Osteocyte (in vitro differentiated cells): ENCODE measurements at regions not wholly inside any gene's neighbourhood (a gene's known extent, or its start where the extent isn't known, plus 50 kb on each side); places are given as distances from the start of the nearest gene placed in this dataset.
"Not testable (repeated sequence)": the region's sequence is repeated elsewhere in the genome, so short reads cannot be mapped to it uniquely, and the experiment has no call there.

ENCODE experiments used
- DNase-seq: peaks from one replicate; pipeline ENCODE4 v3.0.0; 2021; ENCODE audit warnings: mixed read lengths; ENCODE audit not compliant: unreplicated experiment; ENCODE audit errors: extremely low spot score
- H3K27ac Mint-ChIP-seq: one replicate; pipeline ENCODE4 v1.8.0; 2021; ENCODE audit warnings: mild to moderate bottlenecking, mixed read lengths; ENCODE audit not compliant: unreplicated experiment
- H3K27me3 Mint-ChIP-seq: one replicate; pipeline ENCODE4 v1.8.0; 2021; ENCODE audit warnings: mixed read lengths; ENCODE audit not compliant: unreplicated experiment
- H3K36me3 Mint-ChIP-seq: one replicate; pipeline ENCODE4 v1.8.0; 2021; ENCODE audit warnings: mixed read lengths; ENCODE audit not compliant: unreplicated experiment
- H3K4me1 Mint-ChIP-seq: one replicate; pipeline ENCODE4 v1.8.0; 2021; ENCODE audit warnings: mixed read lengths; ENCODE audit not compliant: unreplicated experiment
- H3K4me3 Mint-ChIP-seq: one replicate; pipeline ENCODE4 v1.8.0; 2021; ENCODE audit warnings: mild to moderate bottlenecking, moderate library complexity, mixed read lengths; ENCODE audit not compliant: unreplicated experiment
- H3K9me3 Mint-ChIP-seq: one replicate; pipeline ENCODE4 v1.8.0; 2021; ENCODE audit warnings: mixed read lengths; ENCODE audit not compliant: unreplicated experiment
- CTCF ChIP-seq: fragments of 200-600 bp; sonication (generic); IDR thresholded peaks from 2 replicates; pipeline ENCODE4 v1.5.0; 2021; ENCODE audit warnings: antibody characterized with exemption, mild to moderate bottlenecking, moderate library complexity

- no peaks in the 10 kb centered on the region for H3K4me1 Mint-ChIP-seq
- H3K4me3 Mint-ChIP-seq, result no peak overlapping the region
- no peak for DNase-seq
- H3K27ac Mint-ChIP-seq, result no peak overlapping the region
- TF ChIP-seq CTCF, result no peak
- no peaks in the 10 kb centered on the region for H3K36me3 Mint-ChIP-seq
- H3K9me3 Mint-ChIP-seq, result peaks cover 5% of the 10 kb centered on the region
- peaks cover 17% of the 10 kb centered on the region for H3K27me3 Mint-ChIP-seq
These were observed 183.4 kb downstream of the SEMA6D start for GRCh38 chr15:47900751-47901150.

GRCh38 chr15:47903368-47903767 lies 186.1 kb downstream of the SEMA6D start:
- no peak for TF ChIP-seq CTCF
- no peaks in the 10 kb centered on the region for H3K4me1 Mint-ChIP-seq
- H3K27ac Mint-ChIP-seq, result no peak overlapping the region
- H3K4me3 Mint-ChIP-seq, result no peak overlapping the region
- H3K9me3 Mint-ChIP-seq, result peaks cover 5% of the 10 kb centered on the region
- H3K27me3 Mint-ChIP-seq, result peaks cover 9% of the 10 kb centered on the region
- no peak for DNase-seq
- H3K36me3 Mint-ChIP-seq, result no peaks in the 10 kb centered on the region

- no peaks in the 10 kb centered on the region for H3K4me1 Mint-ChIP-seq
- peaks cover 19% of the 10 kb centered on the region for H3K27me3 Mint-ChIP-seq
- peaks cover 5% of the 10 kb centered on the region for H3K9me3 Mint-ChIP-seq
- TF ChIP-seq CTCF, result no peak
- no peaks in the 10 kb centered on the region for H3K36me3 Mint-ChIP-seq
- no peak for DNase-seq
- H3K27ac Mint-ChIP-seq, result no peak overlapping the region
- H3K4me3 Mint-ChIP-seq, result no peak overlapping the region
These were observed 191.2 kb downstream of the SEMA6D start for GRCh38 chr15:47908486-47908885.

- H3K4me3 Mint-ChIP-seq, result no peak overlapping the region
- no peak for DNase-seq
- no peaks in the 10 kb centered on the region for H3K4me1 Mint-ChIP-seq
- no peaks in the 10 kb centered on the region for H3K36me3 Mint-ChIP-seq
- TF ChIP-seq CTCF, result no peak
- H3K27ac Mint-ChIP-seq, result no peak overlapping the region
- H3K9me3 Mint-ChIP-seq, result no peaks in the 10 kb centered on the region
- peaks cover 19% of the 10 kb centered on the region for H3K27me3 Mint-ChIP-seq
These were observed 191.8 kb downstream of the SEMA6D start for GRCh38 chr15:47908950-47909670.

GRCh38 chr15:47912910-47913309 lies 195.6 kb downstream of the SEMA6D start:
- not testable (repeated sequence) for H3K36me3 Mint-ChIP-seq, H3K27ac Mint-ChIP-seq, H3K9me3 Mint-ChIP-seq, H3K4me3 Mint-ChIP-seq, H3K4me1 Mint-ChIP-seq, DNase-seq
- peaks cover 19% of the 10 kb centered on the region for H3K27me3 Mint-ChIP-seq
